Sigmoid colon (tissue), 6 donors: ENCODE measurements at regions not wholly inside any gene's neighbourhood (a gene's known extent, or its start where the extent isn't known, plus 50 kb on each side); places are given as distances from the start of the nearest gene placed in this dataset.

Source experiments
- DNase-seq: peaks from one replicate; pipeline ENCODE4 v3.0.0-alpha.2; 2019
- H3K27ac ChIP-seq, 4 donors: fragments of 200-600 bp; sonication (generic); one replicate each; pipeline ENCODE4 v1.5.1; 2016 to 2019; ENCODE audit warnings: mild to moderate bottlenecking in 1 of 4
- H3K27me3 ChIP-seq, 3 donors: fragments of 200-600 bp; sonication (generic); one replicate each; pipeline ENCODE4 v1.5.1; 2019; ENCODE audit warnings: mild to moderate bottlenecking in 1 of 3
- H3K36me3 ChIP-seq, 4 donors: fragments of 200-600 bp; sonication (generic); one replicate each; pipeline ENCODE4 v1.5.1; 2016 to 2019
- H3K4me1 ChIP-seq, 4 donors: fragments of 200-600 bp; sonication (generic); one replicate each; pipeline ENCODE4 v1.5.1; 2017 to 2019
- H3K4me3 ChIP-seq, 4 donors: fragments of 200-600 bp; sonication (generic); one replicate each; pipeline ENCODE4 v1.5.1; 2017 to 2019; ENCODE audit warnings: mild to moderate bottlenecking in 2 of 4, moderate library complexity in 1 of 4
- H3K9me3 ChIP-seq, 4 donors: fragments of 200-600 bp in 3 of 4; sonication (generic) in 3 of 4; one replicate each; pipeline versions ENCODE4 v1.5.1 to v1.6.1; 2013 to 2019
- CTCF ChIP-seq, 4 experiments: fragments of 450-650 bp in 3 of 4; fragments of 200-600 bp in 1 of 4; IDR thresholded peaks; one replicate each; pipeline ENCODE4 v1.5.1; 2016 to 2019; ENCODE audit warnings: antibody characterized with exemption in 4 of 4, mild to moderate bottlenecking in 3 of 4, moderate library complexity in 2 of 4
- EP300 ChIP-seq, 4 donors: sonication (generic); formaldehyde crosslinking; IDR thresholded peaks; one replicate each; pipeline ENCODE4 v1.6.1; 2017; ENCODE audit warnings: antibody characterized with exemption in 4 of 4
- POLR2A ChIP-seq, 2 donors: fragments of 450-650 bp; IDR thresholded peaks; one replicate each; pipeline ENCODE4 v1.6.1; 2016; ENCODE audit warnings: antibody characterized with exemption in 2 of 2, mild to moderate bottlenecking in 2 of 2, moderate library complexity in 2 of 2
- POLR2AphosphoS5 ChIP-seq, 4 donors: sonication (generic); formaldehyde crosslinking; IDR thresholded peaks; one replicate each; pipeline ENCODE4 v1.6.1; 2017; ENCODE audit warnings: antibody characterized with exemption in 4 of 4
- WGBS, 2 donors: extraction: QIAGEN DNeasy Blood & Tissue Kit; methylation state at CpG; one replicate each; pipeline ENCODE4 v1.1.7; 2013; 5-methylcytosine and 5-hydroxymethylcytosine counted together
- intact Hi-C: fragments of 100-400 bp; cut with DNase I; formaldehyde crosslinking; loops from one replicate; pipeline ENCODE4 v1.15.1; 2023
- donor health status: healthy with polysubstance abuse.
- donor health status: healthy.

- Histone ChIP-seq H3K27ac (no peak overlapping the region), H3K4me3 (no peak overlapping the region), H3K27me3 (no peaks in the 10 kb centered on the region), H3K4me1 (no peaks in the 10 kb centered on the region), H3K9me3 (no peaks in the 10 kb centered on the region), H3K36me3 (no peaks in the 10 kb centered on the region)
- no peak for DNase-seq
- intact Hi-C loops: no loop called here
- WGBS, 2 donors: 84 to 87% methylated on average over 5 of the region's 5 CpGs
- TF ChIP-seq CTCF (IDR thresholded peaks at IDR 0.05): no peak
- no peak for TF ChIP-seq POLR2A (IDR thresholded peaks at IDR 0.05)
- no peak for TF ChIP-seq POLR2AphosphoS5 (IDR thresholded peaks at IDR 0.05)
- no peak for TF ChIP-seq EP300 (IDR thresholded peaks at IDR 0.05)
Measured at GRCh38 chr5:10059980-10060379, 189.7 kb downstream of the ATPSCKMT start.

- Histone ChIP-seq H3K4me3 (no peak overlapping the region), H3K27me3 (no peaks in the 10 kb centered on the region), H3K4me1 (no peaks in the 10 kb centered on the region), H3K9me3 (no peaks in the 10 kb centered on the region), H3K36me3 (no peaks in the 10 kb centered on the region), H3K27ac (no peak overlapping the region)
- intact Hi-C loops: no loop called here
- WGBS, 2 donors: 54 to 70% methylated on average over 9 of the region's 9 CpGs
- no peak for TF ChIP-seq CTCF (IDR thresholded peaks at IDR 0.05)
- TF ChIP-seq POLR2A (IDR thresholded peaks at IDR 0.05): no peak
- TF ChIP-seq EP300 (IDR thresholded peaks at IDR 0.05): no peak
- no peak for TF ChIP-seq POLR2AphosphoS5 (IDR thresholded peaks at IDR 0.05)
- no peak for DNase-seq
Measured at GRCh38 chr5:10059556-10059955, 190.1 kb downstream of the ATPSCKMT start.

GRCh38 chr5:10057356-10057755 lies 192.3 kb downstream of the ATPSCKMT start:
- Histone ChIP-seq H3K27me3 (no peaks in the 10 kb centered on the region), H3K9me3 (peaks cover 0 to 8% (median 3%) of the 10 kb centered on the region in 4 donors), H3K36me3 (no peaks in the 10 kb centered on the region), H3K4me1 (no peaks in the 10 kb centered on the region), H3K27ac (no peak overlapping the region), H3K4me3 (no peak overlapping the region)
- WGBS, 2 donors: 55 to 74% methylated on average over 7 of the region's 7 CpGs
- no peak for TF ChIP-seq POLR2AphosphoS5 (IDR thresholded peaks at IDR 0.05)
- TF ChIP-seq POLR2A (IDR thresholded peaks at IDR 0.05): no peak
- no peak for TF ChIP-seq CTCF (IDR thresholded peaks at IDR 0.05)
- TF ChIP-seq EP300 (IDR thresholded peaks at IDR 0.05): no peak
- DNase-seq: no peak
- intact Hi-C loops: no loop called here

- 23 to 46% methylated on average over 7 of the region's 7 CpGs for WGBS, 2 donors
- intact Hi-C loops: no loop called here
- Histone ChIP-seq H3K9me3 (peaks cover 0 to 18% (median 11%) of the 10 kb centered on the region in 4 donors), H3K4me3 (no peak overlapping the region), H3K36me3 (no peaks in the 10 kb centered on the region), H3K27me3 (no peaks in the 10 kb centered on the region), H3K27ac (no peak overlapping the region), H3K4me1 (no peaks in the 10 kb centered on the region)
- DNase-seq: no peak
- TF ChIP-seq CTCF (IDR thresholded peaks at IDR 0.05): no peak
- TF ChIP-seq EP300 (IDR thresholded peaks at IDR 0.05): no peak
- no peak for TF ChIP-seq POLR2A (IDR thresholded peaks at IDR 0.05)
- no peak for TF ChIP-seq POLR2AphosphoS5 (IDR thresholded peaks at IDR 0.05)
Measured at GRCh38 chr5:10056228-10056760, 193.4 kb downstream of the ATPSCKMT start.

GRCh38 chr5:10049858-10050455 lies 199.7 kb downstream of the ATPSCKMT start:
- no peaks in the 10 kb centered on the region for H3K4me1 ChIP-seq
- H3K27me3 ChIP-seq: no peaks in the 10 kb centered on the region
- TF ChIP-seq POLR2A (IDR thresholded peaks at IDR 0.05) (no peak), EP300 (IDR thresholded peaks at IDR 0.05) (no peak), CTCF (IDR thresholded peaks at IDR 0.05) (no peak), POLR2AphosphoS5 (IDR thresholded peaks at IDR 0.05) (no peak)
- no peak for DNase-seq
- peaks cover 0 to 19% (median 12%) of the 10 kb centered on the region in 4 donors for H3K9me3 ChIP-seq
- no peak overlapping the region for H3K27ac ChIP-seq
- WGBS, 2 donors: 79 to 84% methylated on average over 1 of the region's 1 CpG
- H3K36me3 ChIP-seq: no peaks in the 10 kb centered on the region
- no peak overlapping the region for H3K4me3 ChIP-seq
- intact Hi-C loops: no loop called here
